HL-60 (cell line): ENCODE measurements at regions not wholly inside any gene's neighbourhood (a gene's known extent, or its start where the extent isn't known, plus 50 kb on each side); places are given as distances from the start of the nearest gene placed in this dataset.

ENCODE experiments used
- DNase-seq, 2 experiments: peaks; one replicate each; pipeline ENCODE4 v3.0.0-alpha.2; 2010 to 2020; ENCODE audit warnings: low read depth in 1 of 2, low spot score in 1 of 2
- H3K27ac ChIP-seq: fragments of 250-450 bp; sonication (Bioruptor Pico); replicated peaks from 2 replicates; pipeline ENCODE4 v1.5.1; 2020; ENCODE audit warnings: mild to moderate bottlenecking, moderate library complexity
- H3K27me3 ChIP-seq: fragments of 250-450 bp; sonication (Bioruptor Pico); 2 replicates; pipeline ENCODE4 v1.5.1; 2021; ENCODE audit warnings: mild to moderate bottlenecking, moderate library complexity; ENCODE audit not compliant: insufficient read depth, poor library complexity, severe bottlenecking
- H3K4me3 ChIP-seq: replicated peaks from 2 replicates; pipeline ENCODE4 v1.5.1; 2011; ENCODE audit warnings: mild to moderate bottlenecking, control low read depth, low read length; ENCODE audit not compliant: insufficient read depth
- GABPA ChIP-seq: IDR thresholded peaks from 2 replicates; pipeline ENCODE4 v1.6.1; 2012; ENCODE audit warnings: low read depth
- POLR2AphosphoS5 ChIP-seq: IDR thresholded peaks from 2 replicates; pipeline ENCODE4 v1.6.1; 2012; ENCODE audit warnings: low read depth
- SPI1 ChIP-seq: IDR thresholded peaks from 2 replicates; pipeline ENCODE4 v1.6.1; 2012; ENCODE audit warnings: low read depth, mild to moderate bottlenecking, borderline replicate concordance
- TF ChIP-seq, protein P1 (sequence below): IDR thresholded peaks from one replicate; pipeline ENCODE4 v1.5.1; 2011; ENCODE audit warnings: low read length, control low read depth, inconsistent platforms; ENCODE audit not compliant: insufficient read depth
- TF ChIP-seq, protein P2 (sequence below): IDR thresholded peaks from 2 replicates; pipeline ENCODE4 v1.6.1; 2012; ENCODE audit warnings: low read depth; ENCODE audit not compliant: insufficient replicate concordance

DNA sequence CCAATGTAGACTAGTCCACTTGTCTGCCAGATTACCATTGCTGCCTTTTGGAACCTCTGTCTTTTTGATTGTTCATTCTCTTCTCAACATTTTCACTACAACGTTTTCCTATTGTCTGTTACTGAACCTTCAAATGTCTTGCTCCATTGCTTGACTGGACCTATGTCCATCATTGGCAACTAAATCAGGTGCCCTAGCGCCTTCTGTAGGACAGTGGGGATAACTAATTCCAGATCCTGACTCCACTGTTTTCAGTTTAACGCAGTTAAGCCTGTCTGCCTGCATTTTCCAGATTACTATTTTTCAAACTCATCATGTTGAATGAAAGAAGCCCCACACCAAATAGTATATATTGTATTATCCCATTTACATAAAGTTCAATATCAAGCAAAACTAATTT is 433.6 kb downstream of the RNF144B start:
- no peak for DNase-seq
- Histone ChIP-seq H3K27me3 (no peaks in the 10 kb centered on the region), H3K4me3 (no peak overlapping the region), H3K27ac (no peak overlapping the region)
- TF ChIP-seq POLR2AphosphoS5 = no peak
- no peak for TF ChIP-seq SPI1
- TF ChIP-seq, protein P1, sequence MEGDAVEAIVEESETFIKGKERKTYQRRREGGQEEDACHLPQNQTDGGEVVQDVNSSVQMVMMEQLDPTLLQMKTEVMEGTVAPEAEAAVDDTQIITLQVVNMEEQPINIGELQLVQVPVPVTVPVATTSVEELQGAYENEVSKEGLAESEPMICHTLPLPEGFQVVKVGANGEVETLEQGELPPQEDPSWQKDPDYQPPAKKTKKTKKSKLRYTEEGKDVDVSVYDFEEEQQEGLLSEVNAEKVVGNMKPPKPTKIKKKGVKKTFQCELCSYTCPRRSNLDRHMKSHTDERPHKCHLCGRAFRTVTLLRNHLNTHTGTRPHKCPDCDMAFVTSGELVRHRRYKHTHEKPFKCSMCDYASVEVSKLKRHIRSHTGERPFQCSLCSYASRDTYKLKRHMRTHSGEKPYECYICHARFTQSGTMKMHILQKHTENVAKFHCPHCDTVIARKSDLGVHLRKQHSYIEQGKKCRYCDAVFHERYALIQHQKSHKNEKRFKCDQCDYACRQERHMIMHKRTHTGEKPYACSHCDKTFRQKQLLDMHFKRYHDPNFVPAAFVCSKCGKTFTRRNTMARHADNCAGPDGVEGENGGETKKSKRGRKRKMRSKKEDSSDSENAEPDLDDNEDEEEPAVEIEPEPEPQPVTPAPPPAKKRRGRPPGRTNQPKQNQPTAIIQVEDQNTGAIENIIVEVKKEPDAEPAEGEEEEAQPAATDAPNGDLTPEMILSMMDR = no peak
- TF ChIP-seq, protein P2, sequence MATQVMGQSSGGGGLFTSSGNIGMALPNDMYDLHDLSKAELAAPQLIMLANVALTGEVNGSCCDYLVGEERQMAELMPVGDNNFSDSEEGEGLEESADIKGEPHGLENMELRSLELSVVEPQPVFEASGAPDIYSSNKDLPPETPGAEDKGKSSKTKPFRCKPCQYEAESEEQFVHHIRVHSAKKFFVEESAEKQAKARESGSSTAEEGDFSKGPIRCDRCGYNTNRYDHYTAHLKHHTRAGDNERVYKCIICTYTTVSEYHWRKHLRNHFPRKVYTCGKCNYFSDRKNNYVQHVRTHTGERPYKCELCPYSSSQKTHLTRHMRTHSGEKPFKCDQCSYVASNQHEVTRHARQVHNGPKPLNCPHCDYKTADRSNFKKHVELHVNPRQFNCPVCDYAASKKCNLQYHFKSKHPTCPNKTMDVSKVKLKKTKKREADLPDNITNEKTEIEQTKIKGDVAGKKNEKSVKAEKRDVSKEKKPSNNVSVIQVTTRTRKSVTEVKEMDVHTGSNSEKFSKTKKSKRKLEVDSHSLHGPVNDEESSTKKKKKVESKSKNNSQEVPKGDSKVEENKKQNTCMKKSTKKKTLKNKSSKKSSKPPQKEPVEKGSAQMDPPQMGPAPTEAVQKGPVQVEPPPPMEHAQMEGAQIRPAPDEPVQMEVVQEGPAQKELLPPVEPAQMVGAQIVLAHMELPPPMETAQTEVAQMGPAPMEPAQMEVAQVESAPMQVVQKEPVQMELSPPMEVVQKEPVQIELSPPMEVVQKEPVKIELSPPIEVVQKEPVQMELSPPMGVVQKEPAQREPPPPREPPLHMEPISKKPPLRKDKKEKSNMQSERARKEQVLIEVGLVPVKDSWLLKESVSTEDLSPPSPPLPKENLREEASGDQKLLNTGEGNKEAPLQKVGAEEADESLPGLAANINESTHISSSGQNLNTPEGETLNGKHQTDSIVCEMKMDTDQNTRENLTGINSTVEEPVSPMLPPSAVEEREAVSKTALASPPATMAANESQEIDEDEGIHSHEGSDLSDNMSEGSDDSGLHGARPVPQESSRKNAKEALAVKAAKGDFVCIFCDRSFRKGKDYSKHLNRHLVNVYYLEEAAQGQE = no peak
- no peak for TF ChIP-seq GABPA

DNA sequence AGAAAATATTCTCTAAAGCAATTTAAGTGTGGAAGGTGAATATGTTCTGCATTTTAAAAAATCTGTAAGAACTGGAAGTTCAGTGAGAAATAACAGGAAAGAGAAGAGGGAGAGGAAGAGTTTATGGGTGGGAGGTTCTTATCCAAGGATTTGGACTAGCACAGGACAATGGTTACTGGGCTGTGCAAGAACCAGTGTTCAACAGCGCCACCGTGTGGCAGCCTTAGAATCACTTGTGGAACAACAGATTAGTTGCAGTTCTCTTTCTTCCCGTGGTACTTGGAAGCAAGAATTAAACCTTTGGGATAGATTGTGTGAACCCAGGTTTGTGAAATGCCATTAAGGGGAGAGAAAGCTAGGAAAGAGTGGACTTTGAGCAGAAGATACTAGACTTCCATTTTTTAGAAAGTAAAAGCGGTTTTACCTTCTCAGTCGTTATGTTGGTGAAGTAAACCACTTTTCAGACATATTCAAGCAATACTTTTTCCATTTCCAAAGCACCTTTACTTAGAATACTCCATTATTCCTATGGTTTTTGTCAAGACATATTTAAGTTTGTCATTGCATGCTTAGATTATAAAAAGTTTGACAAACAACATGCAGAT is 436.7 kb downstream of the RNF144B start:
- Histone ChIP-seq H3K27me3 (no peaks in the 10 kb centered on the region), H3K4me3 (no peak overlapping the region), H3K27ac (no peak overlapping the region)
- TF ChIP-seq, protein P1 = peak; percentile 30
- no peak for TF ChIP-seq SPI1
- peak; percentile 29 to 49 for DNase-seq

DNA sequence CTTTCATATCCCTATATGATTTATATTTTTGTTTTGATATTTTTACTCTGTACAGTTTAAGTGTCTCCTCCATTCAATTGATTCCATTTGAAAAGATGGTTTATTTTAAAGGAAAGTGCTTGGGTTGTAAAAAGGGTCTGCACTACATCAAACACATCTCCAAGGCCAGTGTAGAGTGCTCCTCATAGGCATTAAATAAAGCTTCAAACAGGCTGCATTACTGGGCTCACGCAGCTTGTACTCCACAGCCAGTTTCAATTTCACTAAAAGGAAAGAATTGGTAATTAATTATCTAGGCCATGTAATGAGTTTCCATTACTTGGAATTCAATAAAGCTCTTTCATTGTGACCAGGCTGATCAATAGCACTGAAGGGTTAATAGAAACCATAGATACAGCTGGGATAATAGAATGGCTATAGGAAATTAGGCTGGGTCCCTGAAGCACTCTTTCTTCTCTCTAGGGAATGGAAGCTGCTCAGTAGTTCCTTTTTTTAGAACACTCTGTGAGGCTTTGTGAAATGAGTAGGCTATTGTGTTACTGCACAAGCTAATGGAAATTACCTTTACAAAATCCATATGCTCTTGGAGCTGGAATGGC is 442.2 kb downstream of the RNF144B start:
- TF ChIP-seq SPI1 (no peak), GABPA (no peak), POLR2AphosphoS5 (no peak)
- TF ChIP-seq, protein P2 = no peak
- TF ChIP-seq, protein P1 = no peak

More for the DNA sequence above, 442.2 kb downstream of the RNF144B start:
- H3K4me3 ChIP-seq = no peak overlapping the region
- no peak for DNase-seq
- no peaks in the 10 kb centered on the region for H3K27me3 ChIP-seq
- no peak overlapping the region for H3K27ac ChIP-seq
